ENCODE measurements at regions not wholly inside any gene's neighbourhood (a gene's known extent, or its start where the extent isn't known, plus 50 kb on each side); places are given as distances from the start of the nearest gene placed in this dataset.

DNA sequence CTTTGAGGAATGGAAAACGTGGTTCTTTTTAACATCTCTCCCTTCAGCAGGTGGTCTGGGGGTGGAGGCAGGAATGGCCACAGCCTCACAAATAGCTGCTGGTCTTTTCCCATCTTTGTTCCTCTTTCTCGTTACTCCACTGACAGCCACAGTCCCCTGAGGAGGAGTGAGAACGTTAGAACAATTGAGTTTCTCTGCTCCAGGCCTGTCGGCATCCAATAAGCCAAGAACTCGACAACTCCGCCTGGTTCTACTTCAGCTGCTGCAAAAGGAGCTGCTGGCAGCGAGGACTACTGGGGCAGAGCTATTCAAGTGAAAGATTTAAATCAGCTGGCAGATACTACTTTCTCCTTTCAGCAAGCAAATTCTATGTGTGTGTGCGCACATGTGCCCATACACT, 169.5 kb upstream of the GALNT2 start:
- TF ChIP-seq EZH2phosphoT487 (IDR thresholded peaks at IDR 0.05; ENCODE audit: insufficient read depth, low read depth) (no peak), EZH2 (IDR thresholded peaks at IDR 0.05; ENCODE audit: insufficient read depth, poor library complexity, severe bottlenecking) (no peak)

Data from GM23248 (cell line).